HUES48 (cell line): ENCODE measurements at regions not wholly inside any gene's neighbourhood (a gene's known extent, or its start where the extent isn't known, plus 50 kb on each side); places are given as distances from the start of the nearest gene placed in this dataset.
"Not testable (repeated sequence)": the region's sequence is repeated elsewhere in the genome, so short reads cannot be mapped to it uniquely, and the experiment has no call there.

Experiments
- H3K27ac ChIP-seq: one replicate; pipeline ENCODE4 v1.7.0; 2013; ENCODE audit warnings: low read depth, low read length, inconsistent platforms
- H3K27me3 ChIP-seq: 2 replicates; pipeline ENCODE4 v1.6.1; 2013; ENCODE audit warnings: mild to moderate bottlenecking, low read length; ENCODE audit not compliant: control insufficient read depth, insufficient read depth
- H3K36me3 ChIP-seq: 2 replicates; pipeline ENCODE4 v1.6.1; 2013; ENCODE audit warnings: low read length; ENCODE audit not compliant: control insufficient read depth, insufficient read depth
- H3K4me1 ChIP-seq: 2 replicates; pipeline ENCODE4 v1.6.1; 2013; ENCODE audit warnings: mild to moderate bottlenecking, low read length; ENCODE audit not compliant: control insufficient read depth, insufficient read depth
- H3K4me3 ChIP-seq: 2 replicates; pipeline ENCODE4 v1.5.1; 2013; ENCODE audit warnings: mild to moderate bottlenecking, low read depth, low read length
- H3K9ac ChIP-seq: 2 replicates; pipeline ENCODE4 v1.6.1; 2013; ENCODE audit warnings: mild to moderate bottlenecking, low read depth, low read length, moderate library complexity
- H3K9me3 ChIP-seq: 2 replicates; pipeline ENCODE4 v1.6.1; 2013; ENCODE audit warnings: low read length; ENCODE audit not compliant: control insufficient read depth, insufficient read depth

DNA sequence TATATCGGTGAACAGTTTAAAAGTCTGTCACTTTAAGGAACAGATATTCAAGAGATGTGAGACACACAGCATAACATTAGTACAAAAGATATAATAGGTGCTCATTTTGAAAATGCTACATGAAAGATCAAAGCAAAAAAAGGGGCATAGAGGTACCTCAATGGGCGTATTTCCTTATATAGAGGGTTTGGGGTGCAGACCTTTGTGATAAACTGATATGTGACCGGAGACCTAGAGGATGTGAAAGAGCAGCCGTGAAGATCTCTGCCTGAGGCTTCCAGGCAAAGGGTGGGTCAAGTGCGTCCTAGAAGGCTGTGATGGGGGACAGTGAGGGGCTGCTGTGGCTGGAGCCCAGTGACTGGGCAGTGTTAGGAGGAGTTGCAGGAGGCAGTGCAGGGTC lies 551.4 kb downstream of the ETS1 start:
- H3K4me1 ChIP-seq: no peaks in the 10 kb centered on the region
- no peaks in the 10 kb centered on the region for H3K27me3 ChIP-seq
- no peaks in the 10 kb centered on the region for H3K36me3 ChIP-seq
- H3K9me3 ChIP-seq: no peaks in the 10 kb centered on the region
- H3K9ac ChIP-seq: no peak overlapping the region
- no peak overlapping the region for H3K4me3 ChIP-seq
- no peak overlapping the region for H3K27ac ChIP-seq

DNA sequence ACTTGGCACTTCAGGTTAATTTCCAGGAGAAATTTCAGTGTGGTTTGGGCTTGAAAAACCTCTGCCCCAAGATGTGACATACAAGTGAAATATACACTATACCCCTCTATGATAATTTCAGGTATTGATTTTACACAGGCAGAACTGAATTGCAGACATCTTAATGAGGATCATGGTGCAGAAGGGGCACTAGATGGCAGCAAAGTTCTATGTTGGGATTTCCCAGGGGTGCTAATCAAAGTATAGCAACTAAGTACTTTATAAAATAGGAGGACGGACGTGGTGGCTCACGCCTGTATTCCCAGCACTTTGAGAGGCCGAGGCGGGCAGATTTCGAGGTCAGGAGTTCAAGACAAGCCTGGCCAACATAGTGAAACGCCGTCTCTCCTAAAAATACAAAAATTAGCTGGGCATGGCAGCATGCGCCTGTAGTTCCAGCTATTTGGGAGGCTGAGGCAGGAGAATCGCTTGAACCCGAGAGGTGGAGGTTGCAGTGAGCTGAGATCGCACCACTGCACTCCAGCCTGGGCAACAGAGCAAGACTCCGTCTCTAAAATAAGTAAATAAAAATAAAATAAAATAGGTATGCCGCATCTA lies 555.7 kb downstream of the ETS1 start:
- not testable (repeated sequence) for H3K36me3 ChIP-seq, H3K27ac ChIP-seq, H3K9me3 ChIP-seq, H3K9ac ChIP-seq, H3K4me3 ChIP-seq, H3K4me1 ChIP-seq, H3K27me3 ChIP-seq

DNA sequence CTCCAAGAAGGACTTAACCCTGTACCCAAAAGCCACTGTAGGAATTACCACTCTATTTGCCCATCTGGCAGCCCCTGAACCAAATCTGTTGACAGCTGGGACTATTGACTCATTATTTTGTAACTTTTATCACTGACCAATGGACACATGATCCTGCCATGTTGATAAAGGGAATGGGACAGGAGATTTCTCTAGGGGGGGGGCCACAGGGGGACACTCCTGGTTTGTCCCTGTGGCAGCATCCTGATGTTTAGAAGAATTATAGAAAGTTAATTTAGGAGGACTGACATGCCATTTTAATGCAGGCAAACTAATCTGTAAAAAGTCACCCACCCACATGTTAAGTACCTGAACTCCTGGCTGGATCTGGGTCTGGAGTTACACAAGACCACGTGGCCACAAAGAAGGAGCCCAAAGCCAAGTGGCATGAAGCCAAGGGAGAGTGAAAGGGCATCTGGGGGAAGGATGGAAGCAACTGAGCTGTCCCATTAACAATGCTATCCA lies 558.1 kb downstream of the ETS1 start:
- Histone ChIP-seq H3K4me3 (no peak overlapping the region), H3K9me3 (no peaks in the 10 kb centered on the region), H3K4me1 (no peaks in the 10 kb centered on the region), H3K9ac (no peak overlapping the region), H3K27me3 (no peaks in the 10 kb centered on the region), H3K27ac (no peak overlapping the region), H3K36me3 (no peaks in the 10 kb centered on the region)

DNA sequence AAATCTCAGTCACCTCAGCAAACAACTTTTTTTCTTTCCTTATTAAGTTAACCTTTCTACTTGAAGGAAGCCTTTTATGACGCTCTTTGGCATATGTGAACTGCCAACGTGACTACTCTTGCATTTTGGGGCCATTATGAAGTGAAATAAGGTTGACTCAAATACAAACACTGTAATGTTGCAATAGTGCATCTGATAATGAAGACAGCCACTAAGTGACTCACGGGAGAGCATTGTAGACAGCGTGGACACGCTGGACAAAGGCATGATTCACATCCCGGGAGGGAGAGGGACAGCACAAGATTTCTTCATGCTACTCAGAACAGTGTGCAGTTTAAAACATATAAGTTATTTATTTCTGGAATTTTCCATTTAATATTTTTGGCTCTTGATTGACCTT lies 560.8 kb downstream of the ETS1 start:
- H3K9ac ChIP-seq: no peak overlapping the region
- H3K9me3 ChIP-seq: no peaks in the 10 kb centered on the region
- H3K36me3 ChIP-seq: no peaks in the 10 kb centered on the region
- no peak overlapping the region for H3K27ac ChIP-seq
- H3K4me1 ChIP-seq: no peaks in the 10 kb centered on the region
- no peak overlapping the region for H3K4me3 ChIP-seq
- H3K27me3 ChIP-seq: no peaks in the 10 kb centered on the region

- H3K36me3 ChIP-seq: no peaks in the 10 kb centered on the region
- no peak overlapping the region for H3K9ac ChIP-seq
- H3K4me3 ChIP-seq: no peak overlapping the region
- no peaks in the 10 kb centered on the region for H3K9me3 ChIP-seq
- H3K27me3 ChIP-seq: no peaks in the 10 kb centered on the region
- no peaks in the 10 kb centered on the region for H3K4me1 ChIP-seq
- H3K27ac ChIP-seq: no peak overlapping the region
Measured at GRCh38 chr11:128022761-128023160, 564.6 kb downstream of the ETS1 start.

DNA sequence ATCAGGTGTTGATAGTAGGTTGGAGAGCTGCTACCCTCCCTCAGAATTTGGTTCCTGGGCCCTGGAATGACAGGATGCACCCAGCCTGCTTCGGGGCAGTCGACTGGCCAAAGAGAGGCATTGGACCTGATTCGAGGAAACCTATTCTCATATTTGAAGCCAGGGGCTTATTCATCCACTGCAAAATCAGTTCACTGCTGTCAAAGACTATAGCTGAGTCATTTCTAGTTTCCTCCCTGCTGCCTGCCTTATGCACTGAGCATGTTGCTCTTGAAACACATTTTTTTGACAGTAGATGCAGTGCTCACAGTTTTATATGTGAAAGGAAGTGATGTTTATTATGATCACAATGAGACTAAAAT lies 565.4 kb downstream of the ETS1 start:
- no peaks in the 10 kb centered on the region for H3K4me1 ChIP-seq
- H3K9me3 ChIP-seq: no peaks in the 10 kb centered on the region
- no peaks in the 10 kb centered on the region for H3K27me3 ChIP-seq
- no peak overlapping the region for H3K27ac ChIP-seq
- no peak overlapping the region for H3K4me3 ChIP-seq
- no peaks in the 10 kb centered on the region for H3K36me3 ChIP-seq
- no peak overlapping the region for H3K9ac ChIP-seq

GRCh38 chr11:128021349-128022006 lies 565.9 kb downstream of the ETS1 start:
- no peak overlapping the region for H3K27ac ChIP-seq
- no peak overlapping the region for H3K9ac ChIP-seq
- no peaks in the 10 kb centered on the region for H3K9me3 ChIP-seq
- H3K4me1 ChIP-seq: no peaks in the 10 kb centered on the region
- H3K36me3 ChIP-seq: no peaks in the 10 kb centered on the region
- no peak overlapping the region for H3K4me3 ChIP-seq
- H3K27me3 ChIP-seq: no peaks in the 10 kb centered on the region

DNA sequence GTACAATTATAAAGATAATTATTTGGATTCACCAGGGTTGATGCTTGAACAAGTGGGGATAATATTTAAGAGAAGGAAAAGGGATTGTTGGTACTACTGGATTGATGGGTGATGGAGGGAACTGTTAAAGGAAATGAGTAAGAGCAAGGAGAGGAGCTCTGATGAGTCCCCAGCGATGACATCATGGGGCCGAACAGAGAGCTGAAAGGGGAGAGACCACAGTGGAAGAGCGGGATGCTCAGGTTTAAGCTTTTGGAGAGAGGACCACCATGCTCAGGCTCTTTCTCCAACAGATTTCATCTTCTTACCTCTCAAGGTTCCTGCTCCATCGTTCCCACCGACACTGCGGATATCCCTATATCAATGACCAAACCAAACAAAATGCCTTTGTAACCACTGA lies 568.7 kb downstream of the ETS1 start:
- H3K36me3 ChIP-seq: no peaks in the 10 kb centered on the region
- no peaks in the 10 kb centered on the region for H3K27me3 ChIP-seq
- no peak overlapping the region for H3K9ac ChIP-seq
- no peak overlapping the region for H3K4me3 ChIP-seq
- no peaks in the 10 kb centered on the region for H3K9me3 ChIP-seq
- no peak overlapping the region for H3K27ac ChIP-seq
- no peaks in the 10 kb centered on the region for H3K4me1 ChIP-seq

- Histone ChIP-seq H3K4me1 (no peaks in the 10 kb centered on the region), H3K36me3 (no peaks in the 10 kb centered on the region), H3K27ac (no peak overlapping the region), H3K27me3 (no peaks in the 10 kb centered on the region), H3K4me3 (no peak overlapping the region), H3K9me3 (0 out of 2 replicates have a peak, but pooled peaks cover 3% of the 10 kb centered on the region), H3K9ac (no peak overlapping the region)
Measured at GRCh38 chr11:128005562-128005961, 581.8 kb downstream of the ETS1 start.

- H3K4me3 ChIP-seq: no peak overlapping the region
- H3K9ac ChIP-seq: no peak overlapping the region
- no peaks in the 10 kb centered on the region for H3K27me3 ChIP-seq
- H3K9me3 ChIP-seq: no peaks in the 10 kb centered on the region
- H3K27ac ChIP-seq: no peak overlapping the region
- H3K36me3 ChIP-seq: no peaks in the 10 kb centered on the region
- no peaks in the 10 kb centered on the region for H3K4me1 ChIP-seq
Measured at GRCh38 chr11:127998421-127998820, 588.9 kb downstream of the ETS1 start.

DNA sequence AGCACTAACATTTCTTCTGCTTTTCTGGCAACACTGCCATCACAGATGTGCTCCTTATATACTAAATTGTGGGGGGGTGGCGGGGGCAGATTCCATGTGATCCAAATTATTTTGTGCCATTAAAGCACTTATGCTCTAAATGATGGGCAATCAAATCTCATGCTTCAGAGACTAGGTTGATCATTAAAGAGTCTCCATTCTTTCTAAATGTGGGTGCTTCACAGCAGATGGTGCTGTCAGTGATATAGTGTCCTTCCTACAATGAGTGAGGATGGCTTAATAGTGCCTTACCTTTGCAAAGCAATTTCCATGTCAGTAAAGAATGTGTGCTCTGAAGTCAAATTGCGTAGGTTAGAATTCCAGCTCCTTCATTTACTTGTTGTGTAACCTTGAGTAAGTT lies 589.8 kb downstream of the ETS1 start:
- H3K27me3 ChIP-seq: no peaks in the 10 kb centered on the region
- H3K9ac ChIP-seq: no peak overlapping the region
- H3K27ac ChIP-seq: no peak overlapping the region
- H3K9me3 ChIP-seq: no peaks in the 10 kb centered on the region
- H3K4me3 ChIP-seq: no peak overlapping the region
- H3K4me1 ChIP-seq: no peaks in the 10 kb centered on the region
- H3K36me3 ChIP-seq: no peaks in the 10 kb centered on the region
